IPS-15b (cell line): ENCODE measurements at regions not wholly inside any gene's neighbourhood (a gene's known extent, or its start where the extent isn't known, plus 50 kb on each side); places are given as distances from the start of the nearest gene placed in this dataset.

Experiments
- H3K27me3 ChIP-seq: one replicate; pipeline ENCODE4 v1.6.1; 2013; ENCODE audit warnings: low read length; ENCODE audit not compliant: control insufficient read depth, insufficient read depth
- H3K36me3 ChIP-seq: one replicate; pipeline ENCODE4 v1.6.1; 2013; ENCODE audit warnings: low read length; ENCODE audit not compliant: control insufficient read depth, insufficient read depth
- H3K4me1 ChIP-seq: one replicate; pipeline ENCODE4 v1.6.1; 2013; ENCODE audit warnings: mild to moderate bottlenecking, low read length; ENCODE audit not compliant: control insufficient read depth, insufficient read depth
- H3K4me3 ChIP-seq: one replicate; pipeline ENCODE4 v1.5.1; 2013; ENCODE audit warnings: low read depth, low read length
- H3K9ac ChIP-seq: one replicate; pipeline ENCODE4 v1.6.1; 2013; ENCODE audit warnings: low read depth, mild to moderate bottlenecking, low read length
- H3K9me3 ChIP-seq: one replicate; pipeline ENCODE4 v1.6.1; 2013; ENCODE audit warnings: mild to moderate bottlenecking, low read length; ENCODE audit not compliant: control insufficient read depth, insufficient read depth

- H3K9ac ChIP-seq: no peak overlapping the region
- H3K4me3 ChIP-seq: no peak overlapping the region
- no peaks in the 10 kb centered on the region for H3K9me3 ChIP-seq
- H3K4me1 ChIP-seq: peaks cover 3% of the 10 kb centered on the region
- H3K36me3 ChIP-seq: no peaks in the 10 kb centered on the region
- no peaks in the 10 kb centered on the region for H3K27me3 ChIP-seq
These were observed 199.8 kb downstream of the ZFP36L2 start for GRCh38 chr2:43026426-43027096.

- H3K36me3 ChIP-seq: no peaks in the 10 kb centered on the region
- no peaks in the 10 kb centered on the region for H3K9me3 ChIP-seq
- H3K9ac ChIP-seq: no peak overlapping the region
- H3K4me1 ChIP-seq: peaks cover 3% of the 10 kb centered on the region
- H3K4me3 ChIP-seq: no peak overlapping the region
- H3K27me3 ChIP-seq: no peaks in the 10 kb centered on the region
These were observed 200.6 kb downstream of the ZFP36L2 start for GRCh38 chr2:43025709-43026295.

- Histone ChIP-seq H3K36me3 (no peaks in the 10 kb centered on the region), H3K4me1 (peaks cover 3% of the 10 kb centered on the region), H3K9ac (no peak overlapping the region), H3K27me3 (no peaks in the 10 kb centered on the region), H3K9me3 (peaks cover 5% of the 10 kb centered on the region), H3K4me3 (no peak overlapping the region)
These were observed 201.8 kb downstream of the ZFP36L2 start for GRCh38 chr2:43024515-43025011.

GRCh38 chr2:43023791-43024514 lies 202.5 kb downstream of the ZFP36L2 start:
- H3K9ac ChIP-seq: no peak overlapping the region
- H3K4me1 ChIP-seq: peaks cover 3% of the 10 kb centered on the region
- peaks cover 5% of the 10 kb centered on the region for H3K9me3 ChIP-seq
- no peak overlapping the region for H3K4me3 ChIP-seq
- no peaks in the 10 kb centered on the region for H3K36me3 ChIP-seq
- no peaks in the 10 kb centered on the region for H3K27me3 ChIP-seq

GRCh38 chr2:43022896-43023295 lies 203.5 kb downstream of the ZFP36L2 start:
- Histone ChIP-seq H3K27me3 (no peaks in the 10 kb centered on the region), H3K4me1 (peaks cover 3% of the 10 kb centered on the region), H3K9ac (no peak overlapping the region), H3K9me3 (peaks cover 5% of the 10 kb centered on the region), H3K4me3 (no peak overlapping the region), H3K36me3 (no peaks in the 10 kb centered on the region)

- Histone ChIP-seq H3K9ac (no peak overlapping the region), H3K4me1 (peaks cover 3% of the 10 kb centered on the region), H3K9me3 (peaks cover 5% of the 10 kb centered on the region), H3K4me3 (no peak overlapping the region), H3K27me3 (no peaks in the 10 kb centered on the region), H3K36me3 (no peaks in the 10 kb centered on the region)
These were observed 204.5 kb downstream of the ZFP36L2 start for GRCh38 chr2:43021791-43022509.

GRCh38 chr2:43020990-43021669 lies 205.3 kb downstream of the ZFP36L2 start:
- Histone ChIP-seq H3K36me3 (no peaks in the 10 kb centered on the region), H3K4me1 (peaks cover 3% of the 10 kb centered on the region), H3K4me3 (no peak overlapping the region), H3K9me3 (peaks cover 5% of the 10 kb centered on the region), H3K27me3 (no peaks in the 10 kb centered on the region), H3K9ac (no peak overlapping the region)

GRCh38 chr2:43020296-43020695 lies 206.1 kb downstream of the ZFP36L2 start:
- Histone ChIP-seq H3K9me3 (peaks cover 5% of the 10 kb centered on the region), H3K9ac (no peak overlapping the region)

GRCh38 chr2:43019536-43020183 lies 206.7 kb downstream of the ZFP36L2 start:
- Histone ChIP-seq H3K4me3 (no peak overlapping the region), H3K4me1 (peaks cover 3% of the 10 kb centered on the region), H3K9me3 (peaks cover 5% of the 10 kb centered on the region), H3K9ac (no peak overlapping the region), H3K27me3 (no peaks in the 10 kb centered on the region), H3K36me3 (no peaks in the 10 kb centered on the region)

More at GRCh38 chr2:43020296-43020695, 206.1 kb downstream of the ZFP36L2 start:
- H3K36me3 ChIP-seq: no peaks in the 10 kb centered on the region
- peaks cover 3% of the 10 kb centered on the region for H3K4me1 ChIP-seq
- no peak overlapping the region for H3K4me3 ChIP-seq
- H3K27me3 ChIP-seq: no peaks in the 10 kb centered on the region

GRCh38 chr2:43019025-43019367 lies 207.4 kb downstream of the ZFP36L2 start:
- Histone ChIP-seq H3K9ac (no peak overlapping the region), H3K9me3 (peaks cover 5% of the 10 kb centered on the region), H3K36me3 (no peaks in the 10 kb centered on the region), H3K27me3 (no peaks in the 10 kb centered on the region), H3K4me3 (no peak overlapping the region), H3K4me1 (no peaks in the 10 kb centered on the region)
